CD4-positive, alpha-beta T cell treated with Interleukin-1 beta for 1 hour (primary cell): ENCODE measurements at regions not wholly inside any gene's neighbourhood (a gene's known extent, or its start where the extent isn't known, plus 50 kb on each side); places are given as distances from the start of the nearest gene placed in this dataset.

Experiments used
- DNase-seq, 2 donors: peaks; one replicate each; pipeline ENCODE4 v3.0.0-alpha.2; 2020 to 2022

DNA sequence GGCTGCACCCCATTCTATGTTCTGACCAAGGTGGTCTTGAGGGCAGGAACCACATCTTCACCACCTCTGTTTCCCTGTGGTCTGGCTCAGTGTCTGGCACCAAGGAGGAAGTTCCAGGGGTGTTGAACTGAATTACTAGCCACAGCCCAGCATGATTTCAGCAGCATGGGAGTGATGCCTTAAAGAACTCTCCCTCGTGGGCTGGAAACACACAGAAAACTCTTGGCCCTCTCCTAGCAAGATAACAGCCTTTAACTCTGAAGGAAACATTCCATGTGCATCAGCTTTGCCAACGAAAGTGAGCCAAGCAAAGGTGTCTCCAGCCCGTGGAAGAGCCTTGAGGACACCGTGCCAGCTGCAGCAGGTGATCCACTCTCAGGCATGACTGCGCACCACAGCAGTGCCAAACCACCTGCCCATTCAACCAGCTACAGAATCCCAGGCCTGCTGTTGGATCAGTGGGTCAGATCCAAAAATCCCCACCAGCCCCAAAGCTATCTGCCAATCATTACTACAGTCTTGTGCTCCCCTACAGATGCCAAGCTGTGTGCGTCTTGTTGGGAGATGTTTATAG, 124.8 kb downstream of the TTC32 start:
- no peak for DNase-seq

DNA sequence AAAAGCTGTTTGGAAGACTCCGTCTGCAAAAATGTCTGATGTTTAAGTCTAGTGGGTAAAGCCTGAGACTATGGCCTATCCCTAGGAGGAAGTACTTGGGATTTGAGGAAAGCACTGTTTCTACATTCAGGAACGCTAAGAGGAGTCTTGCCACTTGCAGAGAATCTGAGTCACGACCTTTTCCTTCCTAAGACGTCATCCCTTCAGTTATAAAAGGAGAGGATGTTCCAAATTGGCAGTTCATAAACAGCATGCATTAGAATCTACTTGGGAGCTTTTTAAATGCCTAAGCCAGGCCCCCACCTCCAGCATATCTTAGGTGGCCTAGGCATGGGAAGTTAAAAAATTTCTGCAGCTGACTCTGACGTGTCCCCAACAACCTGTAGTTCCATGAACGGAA, 125.9 kb downstream of the TTC32 start:
- no peak for DNase-seq

DNA sequence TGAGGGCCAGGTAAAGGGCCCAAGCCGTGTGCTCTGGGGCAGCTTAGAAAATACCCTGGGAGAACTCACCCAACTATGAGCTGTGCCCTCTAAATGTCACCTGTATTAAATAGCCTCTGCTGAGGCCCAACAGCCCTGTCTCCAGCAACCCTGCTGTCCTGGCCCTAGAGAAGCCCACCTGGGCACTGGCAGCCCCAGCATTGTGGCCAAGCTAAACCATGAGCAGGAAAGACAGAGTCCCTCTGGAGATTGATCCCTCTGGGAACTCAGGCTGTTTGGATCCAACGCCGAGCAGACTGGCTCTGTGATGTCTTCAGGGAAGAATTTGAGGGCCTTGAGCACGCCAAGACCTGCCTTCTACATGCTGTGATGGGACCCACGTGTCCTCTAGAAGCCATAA, 126.5 kb downstream of the TTC32 start:
- no peak for DNase-seq

DNA sequence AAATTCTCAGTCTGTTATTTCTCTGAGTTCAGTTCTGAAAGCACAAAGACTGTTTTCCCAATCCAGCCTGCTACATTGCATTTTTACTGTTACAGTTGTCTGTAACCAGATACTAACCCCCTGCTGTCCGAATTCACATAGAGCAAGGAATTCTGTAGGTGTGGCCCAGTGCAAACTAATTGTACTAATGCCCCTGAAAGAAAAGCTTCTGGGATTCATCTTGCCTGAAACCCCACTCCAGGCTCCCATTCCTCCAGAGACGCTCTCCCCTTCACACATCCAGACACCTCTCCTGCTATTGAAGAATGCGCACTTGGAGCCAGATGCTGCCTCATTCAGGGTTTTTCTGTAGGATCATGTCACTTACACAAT, 127.0 kb downstream of the TTC32 start:
- no peak for DNase-seq

DNA sequence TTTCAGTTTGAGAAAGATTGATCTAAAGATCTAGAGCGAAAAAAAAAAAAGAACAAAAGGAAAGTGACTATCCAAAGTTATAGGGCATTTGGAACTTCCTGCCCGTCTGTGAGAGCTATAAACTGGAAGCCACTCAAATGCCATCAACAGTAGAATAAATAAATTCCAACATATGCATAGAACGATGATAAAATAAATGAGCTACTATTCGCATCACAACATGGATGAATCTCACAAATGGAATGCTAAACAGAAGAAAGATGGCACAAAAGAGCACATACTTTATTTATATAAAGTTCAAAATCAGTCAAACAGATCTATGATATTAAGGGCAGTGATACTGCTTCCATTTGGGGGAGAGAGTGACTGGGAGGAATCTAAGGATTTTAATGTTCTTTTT, 128.8 kb downstream of the TTC32 start:
- no peak for DNase-seq

DNA sequence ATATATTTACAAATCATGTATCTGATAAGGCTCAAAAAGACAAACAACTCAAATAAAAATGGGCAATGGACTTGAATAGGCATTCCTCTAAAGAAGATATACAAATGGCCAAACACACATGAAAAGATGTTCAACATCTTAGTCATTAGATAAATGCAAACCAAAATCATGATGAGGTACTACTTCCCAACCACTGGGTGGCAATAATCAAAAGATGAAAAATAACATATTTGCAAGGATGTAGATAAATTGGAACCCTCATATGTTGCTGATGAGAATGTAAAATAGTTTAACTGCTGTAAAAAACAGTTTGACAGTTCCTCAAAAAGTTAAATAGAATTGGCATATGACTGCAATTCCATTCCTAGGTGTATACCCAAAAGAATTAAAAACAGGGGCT, 132.3 kb downstream of the TTC32 start:
- no peak for DNase-seq

DNA sequence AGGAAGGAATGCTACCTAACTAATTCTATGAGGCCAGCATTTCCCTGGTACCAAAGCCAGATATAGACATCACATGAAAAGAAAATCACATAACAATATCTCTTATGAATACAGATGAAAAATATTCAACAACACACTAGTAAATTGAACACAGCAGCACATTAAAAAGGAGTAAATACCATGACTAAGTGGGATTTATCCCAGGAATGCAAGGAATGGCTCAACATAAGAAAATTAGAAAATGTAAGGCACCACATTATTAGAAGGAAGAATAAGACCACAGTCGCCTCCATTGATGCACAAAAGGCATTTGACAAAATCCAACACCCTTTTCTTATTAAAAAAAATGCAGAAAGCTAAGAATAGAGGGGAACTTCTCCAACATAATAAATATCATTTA, 133.9 kb downstream of the TTC32 start:
- DNase-seq: no peak

DNA sequence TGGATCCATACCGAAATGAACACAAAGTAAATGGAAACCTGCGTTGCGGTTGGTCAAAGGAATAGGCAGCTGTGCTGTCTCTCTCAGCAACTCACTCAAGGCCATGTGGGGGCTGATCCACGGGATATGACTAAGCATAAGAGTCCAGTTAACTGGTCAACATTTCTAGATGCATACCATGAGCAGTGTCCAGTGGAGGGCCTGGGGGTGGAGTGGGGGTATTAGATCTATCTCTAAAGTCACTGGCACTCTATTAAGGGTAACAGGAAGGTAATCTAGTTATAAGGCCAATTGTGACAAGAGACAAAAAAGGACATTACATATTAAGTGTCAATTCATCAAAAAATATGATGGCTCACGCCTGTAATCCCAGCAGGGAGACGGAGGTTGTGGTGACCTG, 136.8 kb downstream of the TTC32 start:
- no peak for DNase-seq

DNA sequence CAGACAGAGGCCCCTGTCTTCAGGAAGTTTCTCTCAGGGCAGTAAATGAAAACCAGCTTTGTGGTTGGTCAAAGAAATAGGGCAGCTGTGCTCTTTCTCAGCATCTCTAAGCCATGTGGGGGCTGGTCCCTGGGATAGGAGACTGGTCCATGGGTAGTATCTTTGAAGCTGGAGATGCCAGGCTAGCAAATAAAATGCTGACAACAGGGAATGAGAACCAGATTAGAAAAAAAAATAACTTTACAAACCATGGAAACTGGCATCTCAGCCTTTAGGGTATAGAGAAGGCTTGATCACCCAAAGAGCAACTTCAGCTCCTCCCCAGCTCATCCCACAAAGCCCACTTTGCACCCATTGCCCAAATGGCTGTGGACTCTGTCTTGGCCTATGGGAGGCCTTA, 138.1 kb downstream of the TTC32 start:
- no peak for DNase-seq

DNA sequence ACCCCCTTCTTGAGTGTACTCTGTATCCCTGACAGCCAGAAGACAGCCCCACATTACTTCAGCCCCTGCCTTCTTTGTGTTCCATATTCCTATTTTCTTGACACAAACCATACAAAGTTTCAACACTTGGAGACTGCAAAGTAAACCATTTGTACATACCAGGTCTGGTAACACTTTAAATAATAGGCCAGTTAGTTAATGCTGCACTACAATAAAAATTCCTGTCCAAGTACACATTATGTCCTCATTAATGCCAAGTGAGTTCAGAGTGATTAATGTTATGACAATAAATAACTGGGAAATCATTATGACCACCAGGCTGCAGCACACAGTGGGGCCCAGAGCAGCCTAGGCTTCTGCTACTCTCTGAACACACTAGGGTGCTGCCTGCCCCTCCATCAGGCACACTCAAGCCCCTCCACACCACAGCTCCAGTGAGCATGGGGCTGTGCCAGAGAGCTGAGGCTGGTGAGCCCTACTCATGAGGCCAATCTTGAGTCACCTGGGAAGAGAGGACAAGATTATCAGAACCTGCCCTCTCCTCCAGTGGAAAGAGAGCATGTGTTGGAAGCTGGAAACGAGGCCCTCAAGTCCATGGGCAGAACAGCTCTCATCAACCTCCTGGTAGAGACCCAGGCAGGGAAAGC, 138.7 kb downstream of the TTC32 start:
- DNase-seq: no peak

DNA sequence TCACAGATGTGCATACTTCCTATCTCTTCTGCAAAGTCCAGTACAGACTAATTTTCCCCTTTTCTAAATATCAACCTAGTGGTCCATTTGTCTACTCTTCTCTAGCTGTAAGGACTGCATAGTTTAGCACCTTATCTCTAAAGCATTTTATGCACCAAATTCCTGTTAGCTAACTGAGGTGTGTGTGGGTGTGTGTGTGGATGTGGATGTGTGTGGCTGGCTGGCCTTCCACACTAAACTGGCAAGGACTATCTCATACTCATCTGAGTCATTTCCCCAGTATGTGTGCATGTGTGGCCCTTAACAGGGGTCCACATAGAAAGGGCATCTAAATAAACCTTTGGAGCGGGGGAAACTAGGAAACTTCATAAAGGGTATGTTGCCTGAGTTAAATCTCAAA, 139.6 kb downstream of the TTC32 start:
- no peak for DNase-seq

DNA sequence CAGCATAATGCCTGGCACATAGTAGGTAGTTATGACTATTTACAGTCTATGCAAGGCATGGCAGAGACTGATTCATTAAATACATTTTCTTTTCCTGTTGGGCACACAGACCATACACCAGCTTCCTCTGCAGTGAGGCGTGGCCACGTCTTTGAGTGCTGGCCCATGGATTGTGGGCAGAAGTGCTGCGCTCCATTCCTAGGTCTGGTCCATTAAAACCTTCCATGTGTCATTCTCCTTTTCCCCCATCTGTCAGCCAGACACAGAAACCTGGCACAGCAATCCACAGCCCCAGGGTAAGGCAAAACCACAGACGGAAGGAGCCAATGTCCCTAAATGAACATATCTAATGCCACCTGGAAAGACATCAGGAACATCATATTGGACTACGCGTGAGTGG, 141.9 kb downstream of the TTC32 start:
- no peak for DNase-seq

DNA sequence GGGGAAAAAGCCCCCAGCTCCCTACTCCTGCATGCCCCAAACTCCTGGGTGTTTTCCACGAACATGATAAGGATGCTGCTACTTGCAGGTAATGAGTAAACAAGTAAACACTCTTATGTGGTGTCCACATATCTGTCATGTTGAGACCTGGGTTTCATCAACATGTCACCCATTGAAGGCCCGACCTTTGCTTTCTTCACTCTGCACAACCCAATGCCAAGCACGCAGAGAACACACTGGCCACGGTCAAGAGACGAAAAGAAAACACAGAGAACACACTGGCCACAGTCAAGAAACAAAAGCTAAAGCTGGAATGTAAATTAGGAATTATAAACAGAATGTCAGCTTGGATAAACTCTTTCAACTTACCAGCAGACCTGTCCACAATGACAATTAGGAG, 143.1 kb downstream of the TTC32 start:
- DNase-seq: no peak

DNA sequence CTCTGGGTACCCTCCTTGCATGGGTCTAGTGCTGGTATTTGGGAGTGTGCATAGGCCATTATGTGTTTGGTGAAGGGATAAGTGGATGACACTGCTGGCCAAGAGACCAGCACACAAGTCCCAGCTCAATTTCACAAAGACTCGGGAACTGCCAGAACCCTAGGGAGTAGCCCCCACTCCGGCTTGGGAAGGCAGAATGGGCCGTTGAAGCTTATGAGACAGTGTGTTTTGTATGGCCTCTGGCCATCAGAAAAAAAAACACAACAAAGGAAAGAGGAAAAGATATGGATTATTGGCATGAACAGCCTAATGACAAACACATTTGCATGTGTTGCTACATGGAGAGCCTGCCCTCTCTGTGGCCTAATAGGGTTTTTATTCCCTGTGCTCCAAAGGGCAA, 144.2 kb downstream of the TTC32 start:
- no peak for DNase-seq

DNA sequence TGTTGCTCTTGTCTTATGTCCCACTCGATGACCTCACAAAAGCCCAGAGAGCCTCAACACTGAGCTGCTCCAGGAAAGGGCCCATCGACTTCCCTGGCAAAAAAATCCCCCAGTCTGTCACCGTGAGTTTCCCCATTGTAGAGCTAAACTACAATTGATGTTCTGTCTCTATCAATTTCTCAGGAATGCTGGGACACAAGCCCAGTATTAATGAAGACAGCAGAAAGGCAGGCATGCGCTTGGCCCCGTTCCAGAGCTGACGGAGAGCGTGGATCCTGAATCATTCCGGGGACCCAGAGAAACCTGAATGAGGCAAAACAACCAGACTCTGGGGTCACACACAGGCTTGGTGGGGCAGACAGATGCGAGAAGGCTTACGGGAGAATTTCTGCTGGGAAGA, 146.9 kb downstream of the TTC32 start:
- DNase-seq: no peak

DNA sequence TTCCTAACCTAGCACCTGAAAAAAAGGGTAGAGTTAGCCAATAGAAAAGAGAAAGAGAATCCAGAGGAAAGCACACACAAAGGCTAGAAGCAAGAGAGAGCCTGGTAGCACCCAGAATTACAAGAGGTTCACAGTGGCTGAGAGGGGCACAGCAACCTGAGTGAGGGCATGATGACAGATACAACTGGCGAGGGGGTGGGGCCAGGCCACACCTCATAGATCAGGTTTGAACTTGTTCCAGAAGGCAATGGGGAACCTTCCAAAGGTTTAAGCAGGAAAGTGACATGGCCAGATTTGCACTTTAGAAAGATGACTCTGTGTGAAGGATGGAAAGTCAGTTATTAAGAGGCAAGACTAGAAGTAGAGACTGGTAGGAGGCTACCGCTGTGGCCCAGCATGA, 148.0 kb downstream of the TTC32 start:
- DNase-seq: no peak

DNA sequence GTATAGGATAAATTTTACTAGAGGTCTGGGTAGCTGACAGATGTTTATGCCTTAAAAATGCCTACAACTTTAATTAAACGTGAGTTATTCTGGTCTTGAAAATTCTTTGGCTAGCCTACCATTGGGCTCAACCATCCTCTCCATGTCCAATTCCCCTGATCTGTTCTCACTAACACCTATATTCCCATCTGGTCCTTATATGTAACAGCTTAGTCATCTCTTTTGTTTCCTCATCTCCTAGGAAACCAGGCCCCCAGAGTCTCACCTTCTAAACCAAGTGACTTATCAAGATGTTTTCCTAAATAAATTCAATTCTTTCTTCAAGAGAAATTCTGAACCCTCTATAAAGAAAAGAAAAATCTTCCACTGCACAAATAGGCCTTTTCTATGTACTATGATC, 148.5 kb downstream of the TTC32 start:
- no peak for DNase-seq

DNA sequence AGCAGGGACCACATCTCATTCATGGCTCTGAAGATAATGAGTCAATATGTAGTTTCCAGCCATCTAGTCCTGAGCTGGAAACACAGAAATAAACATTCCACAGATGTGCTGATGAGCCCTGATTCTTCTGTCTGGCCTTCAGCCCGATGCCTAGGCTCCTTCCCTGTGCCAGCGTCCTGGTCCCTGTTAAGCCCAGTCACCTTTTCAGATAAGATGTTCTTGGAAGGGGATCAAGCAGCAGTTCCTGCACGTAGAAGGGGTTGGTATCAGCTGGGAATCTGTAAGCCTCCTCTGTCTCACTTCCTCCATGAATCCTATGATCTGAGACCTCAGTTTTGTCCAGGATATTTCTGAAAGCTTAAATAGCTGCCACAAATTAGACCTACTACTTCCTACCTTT, 149.3 kb downstream of the TTC32 start:
- no peak for DNase-seq

DNA sequence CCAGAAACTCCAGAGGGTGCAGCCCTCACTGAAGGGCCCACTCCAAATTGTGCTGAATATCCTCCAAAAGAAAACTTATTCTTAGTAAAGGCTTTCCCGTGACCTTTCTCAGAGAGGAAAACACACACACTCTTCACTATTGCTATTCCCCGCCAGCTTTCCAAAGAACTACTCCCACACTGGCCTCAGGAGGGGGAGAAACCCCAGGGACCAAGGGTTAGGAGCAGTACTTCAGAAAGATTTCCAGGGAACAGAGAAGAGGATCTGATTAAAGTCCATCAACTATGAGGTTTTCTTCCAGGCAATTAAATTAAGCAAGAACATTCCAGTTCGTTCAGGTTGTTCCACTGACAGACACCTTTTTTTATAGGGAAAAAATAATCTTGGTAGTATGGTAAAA, 150.2 kb downstream of the TTC32 start:
- no peak for DNase-seq

DNA sequence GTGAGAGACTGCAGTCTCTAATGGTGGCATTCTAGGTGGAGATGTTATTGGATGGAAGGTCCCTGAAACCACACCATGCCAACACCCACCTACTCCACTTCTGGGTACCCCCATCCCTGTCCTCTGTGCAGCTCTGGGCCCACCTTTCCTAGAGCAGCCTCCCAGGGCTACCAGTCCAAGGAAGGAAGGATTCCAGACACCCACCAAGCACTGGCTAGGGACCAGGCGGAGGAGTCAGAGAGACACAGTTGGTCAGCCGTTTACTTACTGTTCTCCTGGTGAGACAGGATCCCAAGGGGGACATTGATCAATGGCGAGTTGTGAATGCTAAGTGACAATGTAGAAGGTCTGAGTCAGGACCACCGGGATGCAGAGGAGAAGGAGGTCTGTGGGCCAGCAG, 151.6 kb downstream of the TTC32 start:
- DNase-seq: no peak

DNA sequence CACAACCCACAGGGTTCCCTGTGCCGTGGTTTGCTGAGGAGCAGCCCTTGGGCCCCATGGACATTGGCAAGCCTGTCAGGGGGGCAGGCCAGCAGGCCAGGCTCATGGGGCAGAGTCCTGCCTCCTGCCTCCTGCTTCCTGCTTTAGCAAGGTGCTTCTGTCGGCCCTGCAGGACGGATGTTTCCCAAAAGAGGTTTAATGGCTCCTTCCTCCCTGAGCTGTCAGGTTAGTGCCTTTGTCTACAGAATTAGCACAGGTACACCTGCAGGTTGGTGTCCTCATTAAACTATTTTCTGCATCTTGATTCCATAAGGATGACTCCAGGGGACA, 152.3 kb downstream of the TTC32 start:
- DNase-seq: no peak

DNA sequence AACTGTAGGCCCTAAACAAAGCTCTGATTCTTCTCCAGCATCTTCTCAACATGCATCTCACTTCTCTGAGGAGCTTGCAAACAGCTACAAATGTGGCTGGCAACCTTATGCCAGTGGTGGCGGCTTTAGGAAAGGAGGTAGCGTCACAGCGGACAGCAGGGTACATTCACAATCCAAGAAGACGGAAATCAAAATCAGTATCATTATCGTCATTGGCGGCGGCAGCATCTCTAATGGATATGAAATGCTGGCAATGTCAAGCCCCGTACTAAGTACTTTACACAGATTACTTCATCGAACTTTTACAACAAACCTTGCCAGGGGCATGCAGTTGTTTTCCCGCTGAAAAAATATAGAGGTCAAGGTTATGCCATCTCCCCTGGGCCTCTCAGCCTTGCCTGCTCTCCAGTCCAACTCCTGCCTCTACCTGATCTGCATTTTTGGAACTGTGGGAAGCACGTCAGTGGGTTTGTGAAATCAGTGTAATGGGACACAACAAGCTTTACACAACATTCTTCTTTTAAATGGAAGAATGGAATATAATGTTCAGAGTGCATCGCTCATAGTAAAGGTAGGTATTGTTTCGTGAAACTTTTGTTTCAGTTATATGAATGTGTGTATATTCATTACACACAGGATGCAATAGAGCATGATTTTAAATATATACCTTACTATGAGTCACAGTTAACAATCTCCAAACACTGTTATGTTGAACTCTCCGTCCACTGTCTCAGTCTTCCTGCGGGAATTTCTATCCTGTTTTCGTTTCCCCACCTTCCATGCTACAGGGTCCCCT, 152.9 kb downstream of the TTC32 start:
- no peak for DNase-seq

DNA sequence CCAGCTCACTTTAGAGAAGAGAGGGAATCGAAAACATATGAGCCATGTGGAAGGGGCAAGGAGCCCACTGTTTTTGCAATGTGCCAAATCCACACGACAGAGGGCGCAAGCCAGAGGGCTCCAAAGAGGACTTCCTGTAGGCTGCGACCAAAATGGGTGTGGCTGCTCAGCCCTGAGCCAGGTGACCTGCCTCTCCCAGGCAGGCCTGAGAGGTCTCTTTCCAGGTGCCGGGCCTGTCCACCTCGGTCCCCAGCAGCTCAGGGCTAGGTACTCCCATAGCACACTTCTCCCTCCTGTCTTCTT, 153.8 kb downstream of the TTC32 start:
- DNase-seq: no peak

DNA sequence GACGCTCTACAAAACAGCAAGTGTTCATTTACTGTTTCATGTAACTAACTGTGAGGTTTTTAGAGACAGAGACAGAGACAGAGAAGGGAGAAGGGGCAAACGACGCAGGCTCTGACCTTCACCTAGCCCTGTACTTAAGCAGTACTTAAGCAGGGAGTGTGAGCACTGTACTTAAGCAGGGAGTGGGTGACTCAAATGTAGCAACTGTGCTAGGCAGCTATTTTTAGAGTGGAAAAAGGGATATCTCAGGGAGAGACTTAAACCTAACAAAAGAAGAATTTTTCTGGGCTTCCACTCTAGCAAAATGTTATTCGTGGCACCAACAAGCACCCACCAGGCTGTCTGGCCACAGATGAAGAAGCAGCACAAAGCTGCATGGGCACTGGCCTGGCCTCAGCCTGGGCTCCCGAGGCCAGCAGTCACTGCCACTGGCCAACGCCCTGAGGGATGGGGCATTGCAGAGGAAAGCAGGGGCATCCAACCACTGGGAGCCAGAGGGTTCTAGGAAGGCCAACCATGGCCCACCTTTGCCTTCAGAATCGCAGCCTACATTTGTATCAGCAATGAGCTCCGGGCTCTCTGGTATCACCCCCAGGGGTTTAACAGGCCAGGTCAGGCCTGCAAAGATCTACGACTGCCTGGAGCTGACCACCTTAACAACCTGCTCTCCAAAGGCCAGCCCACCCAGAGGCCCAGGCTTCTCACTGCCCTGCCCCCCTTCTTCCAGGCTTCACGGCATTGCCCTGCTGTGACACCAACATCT, 154.3 kb downstream of the TTC32 start:
- DNase-seq: no peak
